DMS53 (cell line): ENCODE measurements at regions not wholly inside any gene's neighbourhood (a gene's known extent, or its start where the extent isn't known, plus 50 kb on each side); places are given as distances from the start of the nearest gene placed in this dataset.
"Not testable (repeated sequence)": the region's sequence is repeated elsewhere in the genome, so short reads cannot be mapped to it uniquely, and the experiment has no call there.

Experiments used
- DNase-seq: peaks from one replicate; lab custom pipeline; 2025; lab: John Stamatoyannopoulos, UW

GRCh38 chr5:144004146-144004545, 166.3 kb downstream of the YIPF5 start:
- no peak for DNase-seq

GRCh38 chr5:144004751-144005150, 165.7 kb downstream of the YIPF5 start:
- DNase-seq: no peak

- no peak for DNase-seq
Measured at GRCh38 chr5:144009116-144009515, 161.3 kb downstream of the YIPF5 start.

GRCh38 chr5:144011388-144011787, 159.1 kb downstream of the YIPF5 start:
- DNase-seq: no peak

- DNase-seq: no peak
Measured at GRCh38 chr5:144013816-144014215, 156.6 kb downstream of the YIPF5 start.

- peak; percentile 73 for DNase-seq
Measured at GRCh38 chr5:144015961-144016360, 154.5 kb downstream of the YIPF5 start.

- DNase-seq: no peak
Measured at GRCh38 chr5:144017119-144017518, 153.3 kb downstream of the YIPF5 start.

- no peak for DNase-seq
Measured at GRCh38 chr5:144017631-144018030, 152.8 kb downstream of the YIPF5 start.

GRCh38 chr5:144024090-144024489, 146.4 kb downstream of the YIPF5 start:
- no peak for DNase-seq

- DNase-seq: peak; percentile 21
Measured at GRCh38 chr5:144024545-144024944, 145.9 kb downstream of the YIPF5 start.

- no peak for DNase-seq
Measured at GRCh38 chr5:144026286-144026685, 144.2 kb downstream of the YIPF5 start.

- DNase-seq: no peak
Measured at GRCh38 chr5:144028058-144028457, 142.4 kb downstream of the YIPF5 start.

- peak; percentile 49 for DNase-seq
Measured at GRCh38 chr5:144028636-144029035, 141.8 kb downstream of the YIPF5 start.

- no peak for DNase-seq
Measured at GRCh38 chr5:144030904-144031303, 139.6 kb downstream of the YIPF5 start.

- DNase-seq: no peak
Measured at GRCh38 chr5:144032375-144032774, 138.1 kb downstream of the YIPF5 start.

- no peak for DNase-seq
Measured at GRCh38 chr5:144033486-144033885, 137.0 kb downstream of the YIPF5 start.

GRCh38 chr5:144035046-144035740, 135.3 kb downstream of the YIPF5 start:
- no peak for DNase-seq

GRCh38 chr5:144036476-144036875, 134.0 kb downstream of the YIPF5 start:
- DNase-seq: no peak

- peak; percentile 14 for DNase-seq
Measured at GRCh38 chr5:144040615-144041305, 129.7 kb downstream of the YIPF5 start.

GRCh38 chr5:144042156-144042555, 128.3 kb downstream of the YIPF5 start:
- no peak for DNase-seq

GRCh38 chr5:144048259-144048856, 122.1 kb downstream of the YIPF5 start:
- DNase-seq: no peak

- DNase-seq: not testable (repeated sequence)
Measured at GRCh38 chr5:144055391-144055790, 115.1 kb downstream of the YIPF5 start.

- DNase-seq: not testable (repeated sequence)
Measured at GRCh38 chr5:144060091-144060490, 110.4 kb downstream of the YIPF5 start.
